Rectal smooth muscle tissue (tissue), 1 donor: ENCODE measurements at regions not wholly inside any gene's neighbourhood (a gene's known extent, or its start where the extent isn't known, plus 50 kb on each side); places are given as distances from the start of the nearest gene placed in this dataset.
A peak's percentile ranks its signal among the peaks of the same experiment; 100 is the strongest.

Experiments
- H3K27ac ChIP-seq: one replicate; pipeline ENCODE4 v1.7.0; 2013; ENCODE audit warnings: low read depth, low read length, inconsistent platforms
- H3K27me3 ChIP-seq: one replicate; pipeline ENCODE4 v1.7.0; 2013; ENCODE audit warnings: low read length; ENCODE audit not compliant: control insufficient read depth, insufficient read depth
- H3K36me3 ChIP-seq: one replicate; pipeline ENCODE4 v1.7.0; 2013; ENCODE audit warnings: low read length; ENCODE audit not compliant: control insufficient read depth, insufficient read depth
- H3K4me1 ChIP-seq: one replicate; pipeline ENCODE4 v1.7.0; 2013; ENCODE audit warnings: low read length; ENCODE audit not compliant: control insufficient read depth, insufficient read depth
- H3K4me3 ChIP-seq: one replicate; pipeline ENCODE4 v1.7.0; 2013; ENCODE audit warnings: low read length
- H3K9ac ChIP-seq: one replicate; pipeline ENCODE4 v1.7.0; 2013; ENCODE audit warnings: low read length

DNA sequence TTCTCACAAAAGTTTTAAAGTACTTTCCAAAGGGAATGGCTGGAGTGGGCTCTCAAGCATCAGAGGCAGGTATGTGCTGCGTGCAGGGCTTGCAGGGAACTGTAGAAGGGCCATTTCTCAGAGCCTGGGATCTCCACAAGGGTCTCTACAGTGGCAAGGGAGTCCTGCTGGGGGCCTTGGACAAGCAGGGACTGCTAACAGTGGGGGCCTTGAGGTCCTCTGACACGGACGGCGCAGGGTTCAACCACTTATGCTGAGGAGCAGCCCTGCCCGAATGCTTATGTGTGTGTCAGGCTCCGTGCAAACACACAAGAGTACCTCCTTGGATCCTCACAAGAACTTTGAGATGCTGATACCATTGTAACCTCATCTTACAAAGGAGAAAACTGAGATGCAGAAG is 342.1 kb upstream of the COBL start:
- H3K36me3 ChIP-seq = no peaks in the 10 kb centered on the region
- no peak overlapping the region for H3K4me3 ChIP-seq
- H3K9ac ChIP-seq = no peak overlapping the region
- no peak overlapping the region for H3K27ac ChIP-seq
- H3K27me3 ChIP-seq = no peaks in the 10 kb centered on the region
- H3K4me1 ChIP-seq = no peaks in the 10 kb centered on the region

DNA sequence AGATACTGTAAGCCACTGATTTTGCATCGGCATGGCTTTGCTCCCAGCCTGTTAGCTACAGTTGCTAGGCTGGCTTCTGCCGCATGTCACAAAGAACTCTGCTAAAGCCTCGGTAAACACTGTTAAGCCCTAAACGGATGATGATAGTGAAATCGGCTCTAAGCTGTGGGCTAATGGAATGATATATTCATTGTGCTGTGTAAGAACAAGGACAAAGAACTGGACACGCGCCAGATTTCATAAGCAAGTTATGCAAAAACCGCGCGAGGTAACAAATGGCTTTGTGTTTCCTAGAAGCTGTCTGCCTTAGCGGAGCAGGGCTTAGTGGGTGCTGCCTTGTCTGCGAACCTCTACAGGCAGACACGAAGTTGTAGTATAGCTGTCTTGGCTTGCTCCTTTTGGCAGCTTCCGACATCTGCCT is 331.3 kb upstream of the COBL start:
- H3K27ac ChIP-seq = no peak overlapping the region
- no peaks in the 10 kb centered on the region for H3K4me1 ChIP-seq
- no peaks in the 10 kb centered on the region for H3K27me3 ChIP-seq
- H3K4me3 ChIP-seq = peak overlapping the region; percentile 34
- peak overlapping the region; percentile 12 for H3K9ac ChIP-seq
- H3K36me3 ChIP-seq = no peaks in the 10 kb centered on the region

DNA sequence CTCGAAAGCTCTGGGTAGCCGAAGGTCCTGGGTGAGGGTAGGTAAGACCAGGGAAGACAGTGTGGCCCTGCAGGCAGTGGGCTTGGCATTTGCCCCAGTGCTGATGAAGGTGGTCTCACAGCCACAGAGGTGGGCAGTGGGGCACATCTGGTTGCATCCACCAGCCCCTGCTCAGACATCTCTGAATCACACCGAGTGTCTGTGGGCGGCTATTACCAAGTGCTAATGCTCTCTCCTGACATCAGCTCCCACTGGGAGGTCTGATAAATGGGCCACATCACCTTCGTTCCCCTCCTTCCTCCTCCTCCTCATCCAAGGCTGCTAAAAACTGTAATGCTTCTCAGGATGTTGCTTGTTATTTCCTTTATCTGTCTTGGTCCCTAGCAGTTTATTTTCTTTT is 330.9 kb upstream of the COBL start:
- no peaks in the 10 kb centered on the region for H3K36me3 ChIP-seq
- H3K27me3 ChIP-seq = no peaks in the 10 kb centered on the region
- no peak overlapping the region for H3K27ac ChIP-seq
- H3K4me3 ChIP-seq = peak overlapping the region; percentile 34
- H3K9ac ChIP-seq = no peak overlapping the region
- no peaks in the 10 kb centered on the region for H3K4me1 ChIP-seq

DNA sequence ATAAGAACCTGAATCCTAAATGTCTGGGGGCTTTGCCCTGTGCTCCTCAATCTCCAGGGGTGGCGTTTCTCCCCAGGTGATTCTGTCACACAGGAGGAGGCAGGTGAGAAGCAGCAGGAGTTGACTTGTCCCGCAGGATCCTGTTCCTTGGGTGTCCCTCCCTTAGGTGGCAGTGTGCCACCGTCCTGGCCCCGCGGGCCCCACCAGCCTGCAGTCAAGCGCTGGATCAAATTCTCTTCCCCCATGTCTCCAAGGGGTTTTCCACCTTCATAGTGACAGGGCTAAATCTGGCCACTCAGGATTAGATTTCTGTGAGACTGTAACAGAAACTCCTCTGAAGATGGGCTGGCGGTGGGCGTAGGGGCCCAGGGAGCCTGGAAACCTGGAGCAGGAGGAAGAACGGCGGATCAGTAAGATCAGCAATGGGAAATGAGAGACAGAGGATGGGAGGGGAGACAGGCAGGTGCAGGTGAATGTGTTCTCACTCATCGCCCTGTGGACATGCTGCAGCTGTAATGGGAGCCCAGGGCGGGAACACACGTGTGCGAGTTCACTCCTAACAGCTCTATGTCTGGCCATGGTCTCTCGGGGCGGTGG is 329.2 kb upstream of the COBL start:
- Histone ChIP-seq H3K27ac (no peak overlapping the region), H3K27me3 (no peaks in the 10 kb centered on the region), H3K4me1 (no peaks in the 10 kb centered on the region), H3K4me3 (no peak overlapping the region), H3K9ac (no peak overlapping the region), H3K36me3 (no peaks in the 10 kb centered on the region)

DNA sequence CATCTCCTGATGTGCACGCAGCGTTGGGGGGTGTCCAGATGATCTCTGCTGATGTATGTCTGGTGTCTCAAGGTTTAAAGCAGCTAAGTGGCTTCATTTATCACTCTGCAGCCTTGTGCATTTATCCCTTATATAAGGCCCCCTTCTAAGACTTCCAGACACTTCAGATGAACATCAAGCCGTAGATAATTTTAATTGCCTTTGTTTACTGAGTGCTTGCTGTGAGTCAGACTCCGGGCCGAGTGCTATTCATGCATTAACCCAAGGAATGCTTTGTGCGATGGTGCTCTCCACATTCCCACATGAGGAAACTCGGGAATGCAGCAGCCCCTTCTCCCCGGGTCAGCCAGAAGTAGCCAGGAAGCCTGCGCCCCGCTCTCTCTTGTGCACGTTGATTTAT is 328.6 kb upstream of the COBL start:
- Histone ChIP-seq H3K27ac (no peak overlapping the region), H3K27me3 (no peaks in the 10 kb centered on the region), H3K9ac (no peak overlapping the region), H3K4me3 (no peak overlapping the region), H3K4me1 (no peaks in the 10 kb centered on the region), H3K36me3 (no peaks in the 10 kb centered on the region)

DNA sequence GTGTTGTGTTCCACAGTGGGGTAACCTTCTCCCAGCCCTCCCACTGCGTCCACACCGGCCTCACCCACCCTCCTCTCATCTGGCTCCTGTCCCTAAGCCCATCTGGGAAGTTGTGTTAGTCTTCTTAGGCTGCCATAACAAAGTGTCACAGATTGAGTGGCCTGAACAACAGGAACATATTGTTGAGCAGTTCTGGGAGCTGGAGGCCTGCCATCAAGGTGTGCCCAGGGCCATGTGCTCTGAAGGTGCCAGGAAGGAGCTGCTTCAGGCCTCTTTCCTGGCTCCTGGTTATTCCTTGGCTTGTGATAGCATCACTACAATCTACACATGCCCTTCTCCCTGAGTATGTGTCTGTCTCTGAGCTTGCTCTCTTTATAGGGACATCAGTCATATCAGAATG is 327.6 kb upstream of the COBL start:
- no peaks in the 10 kb centered on the region for H3K27me3 ChIP-seq
- H3K27ac ChIP-seq = no peak overlapping the region
- H3K9ac ChIP-seq = no peak overlapping the region
- no peak overlapping the region for H3K4me3 ChIP-seq
- no peaks in the 10 kb centered on the region for H3K36me3 ChIP-seq
- no peaks in the 10 kb centered on the region for H3K4me1 ChIP-seq

DNA sequence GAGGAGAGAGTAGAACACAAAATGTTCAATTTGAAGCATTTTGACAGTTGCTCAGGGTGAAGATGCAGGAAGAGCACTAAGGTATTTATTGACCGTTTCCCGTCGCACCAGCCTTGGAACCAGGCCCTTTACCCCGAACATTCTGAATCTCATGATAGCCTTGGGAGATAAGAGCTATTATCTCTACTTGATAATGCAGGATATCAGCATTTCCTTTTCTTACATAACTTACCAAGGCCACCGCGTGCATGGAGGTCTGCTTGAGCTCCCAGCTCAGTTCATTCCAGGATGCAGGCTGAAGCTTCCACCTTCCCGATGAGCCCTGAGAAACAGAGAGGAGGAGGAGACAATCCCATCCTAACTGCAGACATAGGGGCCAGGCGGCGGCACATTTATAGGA is 324.2 kb upstream of the COBL start:
- no peak overlapping the region for H3K4me3 ChIP-seq
- no peaks in the 10 kb centered on the region for H3K36me3 ChIP-seq
- H3K9ac ChIP-seq = no peak overlapping the region
- H3K27ac ChIP-seq = no peak overlapping the region
- no peaks in the 10 kb centered on the region for H3K4me1 ChIP-seq
- no peaks in the 10 kb centered on the region for H3K27me3 ChIP-seq

DNA sequence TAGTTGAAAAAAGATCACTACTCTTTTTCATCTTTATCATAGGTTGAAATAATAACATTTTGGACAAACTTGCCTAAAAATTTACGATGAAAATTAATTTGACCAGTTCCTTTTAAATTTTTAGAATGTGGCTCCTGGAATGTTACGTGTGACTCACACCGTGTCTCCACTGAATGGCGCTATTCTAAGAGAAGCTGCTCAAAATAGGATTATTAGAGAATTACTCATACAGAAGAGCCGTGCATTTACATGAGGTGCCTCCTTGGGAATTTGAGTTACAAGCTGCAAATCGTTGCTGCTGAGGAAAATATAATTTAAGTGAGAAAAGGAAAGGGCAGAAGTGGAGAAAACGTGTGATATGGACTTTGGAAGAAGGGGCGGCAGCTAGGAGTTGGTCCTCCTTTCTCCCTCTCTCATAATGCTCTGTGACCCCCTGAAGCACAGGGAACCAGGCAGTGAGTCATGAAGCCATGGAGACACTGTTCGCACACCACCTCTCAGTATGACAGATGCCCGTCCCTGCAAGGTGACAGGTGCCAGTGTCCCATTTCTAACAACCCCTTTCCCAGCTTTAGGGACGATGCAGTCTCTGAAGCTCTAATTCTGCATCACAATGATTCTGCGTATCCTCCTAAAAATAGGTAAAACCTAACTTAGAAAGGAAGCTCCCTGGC is 323.2 kb upstream of the COBL start:
- Histone ChIP-seq H3K4me1 (no peaks in the 10 kb centered on the region), H3K36me3 (no peaks in the 10 kb centered on the region), H3K9ac (no peak overlapping the region), H3K4me3 (no peak overlapping the region), H3K27ac (no peak overlapping the region), H3K27me3 (no peaks in the 10 kb centered on the region)

DNA sequence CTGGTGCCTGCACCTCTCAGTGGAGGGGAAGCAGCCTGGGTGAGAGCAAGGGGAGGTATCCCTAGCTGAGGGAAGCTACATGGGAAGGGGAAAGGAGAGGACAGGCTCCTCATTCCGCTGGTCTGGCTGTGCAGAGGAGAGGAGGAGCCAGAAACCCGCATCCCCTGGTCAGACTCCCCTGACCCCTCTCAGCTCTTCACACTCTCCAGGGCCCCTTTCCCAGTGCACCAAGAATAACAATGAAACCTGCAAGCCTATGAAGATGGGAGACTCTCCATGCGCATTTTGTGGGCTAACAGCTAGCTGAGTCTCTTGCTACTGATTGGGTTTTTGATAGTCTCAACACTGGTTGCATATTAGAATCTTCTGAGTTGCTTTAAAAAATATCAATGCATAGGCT is 319.9 kb upstream of the COBL start:
- H3K27me3 ChIP-seq = no peaks in the 10 kb centered on the region
- H3K27ac ChIP-seq = no peak overlapping the region
- no peak overlapping the region for H3K9ac ChIP-seq
- no peaks in the 10 kb centered on the region for H3K4me1 ChIP-seq
- H3K4me3 ChIP-seq = no peak overlapping the region
- no peaks in the 10 kb centered on the region for H3K36me3 ChIP-seq

DNA sequence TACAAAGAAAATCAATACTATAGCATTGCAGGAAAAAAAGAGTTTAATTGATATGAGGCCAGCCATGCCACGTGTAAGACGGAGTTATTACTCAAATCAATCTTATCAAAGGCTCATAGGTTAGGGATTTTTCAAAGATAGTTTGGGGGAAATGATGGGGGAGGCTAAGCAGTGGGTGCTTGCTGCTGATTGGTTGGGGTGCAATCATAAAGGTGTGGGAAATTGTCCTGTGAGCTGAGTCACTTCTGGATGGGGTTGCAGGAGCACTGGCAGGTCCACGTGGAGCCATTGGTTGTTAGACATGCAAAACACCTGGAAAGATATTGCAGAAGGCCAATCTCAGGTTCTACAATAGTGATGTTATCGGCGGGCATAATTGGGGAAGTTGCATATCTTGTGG is 319.2 kb upstream of the COBL start:
- no peak overlapping the region for H3K4me3 ChIP-seq
- H3K4me1 ChIP-seq = no peaks in the 10 kb centered on the region
- no peak overlapping the region for H3K9ac ChIP-seq
- no peaks in the 10 kb centered on the region for H3K36me3 ChIP-seq
- H3K27ac ChIP-seq = no peak overlapping the region
- H3K27me3 ChIP-seq = no peaks in the 10 kb centered on the region

DNA sequence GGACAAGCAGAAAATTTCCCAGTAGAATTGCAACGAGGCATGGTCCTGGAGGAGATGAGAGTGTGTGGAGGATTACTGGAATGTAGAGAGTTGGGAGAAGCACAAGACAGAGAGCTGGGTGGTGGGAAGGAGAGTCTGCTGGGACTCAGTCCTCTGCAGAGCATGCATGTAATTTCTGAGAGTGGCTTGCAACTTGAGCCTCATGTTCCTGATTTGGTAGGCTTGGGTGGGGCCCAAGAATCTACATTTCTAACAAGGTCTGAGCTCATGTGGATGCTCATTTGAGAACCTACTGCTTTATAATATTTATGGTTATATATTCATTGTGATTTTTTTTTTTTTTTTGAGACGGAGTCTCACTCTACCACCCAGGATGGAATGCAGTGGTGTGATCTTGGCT is 317.9 kb upstream of the COBL start:
- Histone ChIP-seq H3K4me3 (no peak overlapping the region), H3K27me3 (no peaks in the 10 kb centered on the region), H3K9ac (no peak overlapping the region), H3K4me1 (no peaks in the 10 kb centered on the region), H3K36me3 (no peaks in the 10 kb centered on the region), H3K27ac (no peak overlapping the region)

DNA sequence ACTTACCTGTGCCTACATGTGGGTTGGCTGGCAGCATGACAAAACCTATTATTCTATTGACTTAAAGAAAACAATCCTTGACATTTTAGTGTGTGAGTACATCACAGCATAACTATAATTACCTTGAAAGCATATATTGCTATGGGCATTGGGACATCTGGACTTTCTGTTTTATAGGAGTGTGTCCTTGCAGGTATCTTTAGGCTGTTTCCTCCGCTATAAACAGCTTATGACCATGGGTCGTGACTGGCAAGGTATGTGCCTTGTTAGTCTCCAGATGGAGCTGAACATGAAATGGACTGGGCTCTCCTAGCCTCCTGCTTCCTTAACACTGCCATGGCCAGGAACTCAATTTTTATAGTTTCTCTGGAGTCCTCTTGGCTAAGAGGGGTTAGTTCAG is 317.4 kb upstream of the COBL start:
- Histone ChIP-seq H3K36me3 (no peaks in the 10 kb centered on the region), H3K27ac (no peak overlapping the region), H3K27me3 (no peaks in the 10 kb centered on the region), H3K4me3 (no peak overlapping the region), H3K9ac (no peak overlapping the region), H3K4me1 (no peaks in the 10 kb centered on the region)

DNA sequence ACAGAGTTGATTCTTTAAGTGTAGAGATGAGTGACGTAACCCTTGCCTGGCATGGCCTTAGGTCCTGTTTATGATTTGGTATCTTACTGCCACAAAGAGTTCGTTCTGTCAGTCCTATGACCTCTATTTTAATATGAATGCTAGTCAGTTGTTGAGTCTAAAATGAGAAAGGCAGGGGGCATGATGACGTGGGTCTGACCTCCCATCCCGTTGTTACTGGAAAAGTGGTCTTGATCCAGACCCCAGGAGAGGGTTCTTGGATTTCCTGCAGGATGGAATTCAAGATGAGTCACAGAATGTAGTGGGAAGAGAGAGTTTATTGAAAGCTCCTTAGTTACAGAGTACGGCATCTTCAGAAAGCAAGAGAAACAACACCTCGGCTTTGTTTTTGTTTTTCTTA is 317.0 kb upstream of the COBL start:
- H3K27me3 ChIP-seq = no peaks in the 10 kb centered on the region
- H3K9ac ChIP-seq = no peak overlapping the region
- no peaks in the 10 kb centered on the region for H3K4me1 ChIP-seq
- no peaks in the 10 kb centered on the region for H3K36me3 ChIP-seq
- no peak overlapping the region for H3K27ac ChIP-seq
- H3K4me3 ChIP-seq = no peak overlapping the region
